ENCODE measurements at regions not wholly inside any gene's neighbourhood (a gene's known extent, or its start where the extent isn't known, plus 50 kb on each side); places are given as distances from the start of the nearest gene placed in this dataset.

GRCh38 chr9:134216961-134217360 is 52.6 kb upstream of the RNU6ATAC start:
- no peak for ATAC-seq
- no peak overlapping the region for H3K27ac ChIP-seq
- no peaks in the 10 kb centered on the region for H3K27me3 ChIP-seq
- H3K36me3 ChIP-seq, result no peaks in the 10 kb centered on the region
- intact Hi-C loops (cut with DNase I), result no loop called here
- H3K9me3 ChIP-seq, result no peaks in the 10 kb centered on the region
- TF ChIP-seq, protein P1, sequence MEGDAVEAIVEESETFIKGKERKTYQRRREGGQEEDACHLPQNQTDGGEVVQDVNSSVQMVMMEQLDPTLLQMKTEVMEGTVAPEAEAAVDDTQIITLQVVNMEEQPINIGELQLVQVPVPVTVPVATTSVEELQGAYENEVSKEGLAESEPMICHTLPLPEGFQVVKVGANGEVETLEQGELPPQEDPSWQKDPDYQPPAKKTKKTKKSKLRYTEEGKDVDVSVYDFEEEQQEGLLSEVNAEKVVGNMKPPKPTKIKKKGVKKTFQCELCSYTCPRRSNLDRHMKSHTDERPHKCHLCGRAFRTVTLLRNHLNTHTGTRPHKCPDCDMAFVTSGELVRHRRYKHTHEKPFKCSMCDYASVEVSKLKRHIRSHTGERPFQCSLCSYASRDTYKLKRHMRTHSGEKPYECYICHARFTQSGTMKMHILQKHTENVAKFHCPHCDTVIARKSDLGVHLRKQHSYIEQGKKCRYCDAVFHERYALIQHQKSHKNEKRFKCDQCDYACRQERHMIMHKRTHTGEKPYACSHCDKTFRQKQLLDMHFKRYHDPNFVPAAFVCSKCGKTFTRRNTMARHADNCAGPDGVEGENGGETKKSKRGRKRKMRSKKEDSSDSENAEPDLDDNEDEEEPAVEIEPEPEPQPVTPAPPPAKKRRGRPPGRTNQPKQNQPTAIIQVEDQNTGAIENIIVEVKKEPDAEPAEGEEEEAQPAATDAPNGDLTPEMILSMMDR (IDR thresholded peaks at IDR 0.05), result no peak
- no peak overlapping the region for H3K4me3 ChIP-seq
- DNase-seq, result peak; percentile 29
- peaks cover 23% of the 10 kb centered on the region for H3K4me1 ChIP-seq

- no peaks in the 10 kb centered on the region for H3K27me3 ChIP-seq
- no peaks in the 10 kb centered on the region for H3K9me3 ChIP-seq
- no peak overlapping the region for H3K27ac ChIP-seq
- TF ChIP-seq, protein P1 (IDR thresholded peaks at IDR 0.05), result no peak
- intact Hi-C loops (cut with DNase I), result no loop called here
- peaks cover 23% of the 10 kb centered on the region for H3K4me1 ChIP-seq
- H3K4me3 ChIP-seq, result no peak overlapping the region
- no peaks in the 10 kb centered on the region for H3K36me3 ChIP-seq
- ATAC-seq (no peak), DNase-seq (peak; percentile 51)
Measured at GRCh38 chr9:134217431-134218210, 53.3 kb upstream of the RNU6ATAC start.

DNA sequence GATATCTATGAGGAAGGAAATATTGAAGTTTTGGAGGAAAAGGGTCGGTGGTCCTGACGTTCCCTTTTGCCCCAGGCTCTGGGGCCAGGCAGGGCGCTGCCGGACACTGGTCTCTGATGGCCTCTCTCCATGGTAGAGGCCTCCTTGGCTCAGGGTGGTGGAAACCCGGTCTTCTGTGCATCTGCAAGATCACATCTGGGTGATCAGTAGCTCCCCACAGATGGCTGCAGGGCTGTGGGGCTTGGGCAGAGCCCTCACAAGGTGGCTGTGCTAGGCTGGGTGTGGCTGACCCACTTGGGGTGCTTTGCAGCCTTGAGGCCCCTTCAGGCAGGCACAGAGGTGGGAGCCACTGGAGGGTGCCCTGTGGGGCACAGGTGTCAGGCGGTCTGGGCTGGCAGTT is 53.9 kb upstream of the RNU6ATAC start:
- intact Hi-C loops (cut with DNase I), result no loop called here
- no peak for DNase-seq
- Histone ChIP-seq H3K4me3 (no peak overlapping the region), H3K9me3 (no peaks in the 10 kb centered on the region), H3K27ac (no peak overlapping the region), H3K4me1 (peaks cover 23% of the 10 kb centered on the region), H3K27me3 (no peaks in the 10 kb centered on the region), H3K36me3 (no peaks in the 10 kb centered on the region)
- TF ChIP-seq, protein P1 (IDR thresholded peaks at IDR 0.05), result no peak
- no peak for ATAC-seq

DNA sequence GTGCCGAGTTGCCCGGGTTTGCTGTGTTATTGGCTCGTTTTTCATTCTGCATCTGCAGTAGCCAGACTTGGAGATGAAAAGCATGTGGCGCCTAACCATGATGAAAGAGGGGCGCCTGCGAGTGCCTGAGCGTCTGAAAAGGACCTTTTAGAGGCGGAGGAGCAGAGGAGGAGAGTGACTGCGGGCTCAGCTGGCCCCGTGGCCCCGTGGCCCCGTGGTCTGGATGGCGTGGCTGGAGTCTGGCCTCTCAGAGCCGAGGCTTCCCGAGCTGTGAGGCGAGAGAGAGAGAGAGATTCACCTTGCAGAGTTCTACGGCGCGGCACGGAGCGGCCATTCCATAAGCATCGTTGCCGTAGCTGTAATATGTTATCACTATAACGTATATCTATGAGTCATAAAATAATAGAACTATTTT is 55.3 kb upstream of the RNU6ATAC start:
- DNase-seq, result peak; percentile 36
- H3K36me3 ChIP-seq, result no peaks in the 10 kb centered on the region
- intact Hi-C loops (cut with DNase I), result no loop called here
- H3K4me1 ChIP-seq, result peaks cover 22% of the 10 kb centered on the region
- no peaks in the 10 kb centered on the region for H3K27me3 ChIP-seq
- ATAC-seq, result no peak
- no peaks in the 10 kb centered on the region for H3K9me3 ChIP-seq
- H3K27ac ChIP-seq, result no peak overlapping the region
- no peak overlapping the region for H3K4me3 ChIP-seq
- TF ChIP-seq, protein P1 (IDR thresholded peaks at IDR 0.05), result no peak

GRCh38 chr9:134220311-134220710 is 55.9 kb upstream of the RNU6ATAC start:
- Histone ChIP-seq H3K27me3 (no peaks in the 10 kb centered on the region), H3K9me3 (no peaks in the 10 kb centered on the region), H3K27ac (no peak overlapping the region), H3K4me1 (peaks cover 15% of the 10 kb centered on the region), H3K36me3 (no peaks in the 10 kb centered on the region), H3K4me3 (no peak overlapping the region)
- DNase-seq (peak; percentile 52), ATAC-seq (no peak)
- TF ChIP-seq, protein P1 (IDR thresholded peaks at IDR 0.05), result no peak
- intact Hi-C loops (cut with DNase I), result no loop called here
